ENCODE measurements at regions not wholly inside any gene's neighbourhood (a gene's known extent, or its start where the extent isn't known, plus 50 kb on each side); places are given as distances from the start of the nearest gene placed in this dataset.

GRCh38 chr13:99868767-99869166 lies 102.8 kb downstream of the ZIC5 start:
- H3K4me1 ChIP-seq (ENCODE audit: insufficient read depth, low read length) = peaks cover 10% of the 10 kb centered on the region
- no peaks in the 10 kb centered on the region for H3K9me3 Mint-ChIP-seq
- no CpG with 5 or more reads among the region's 3 CpGs for WGBS (ENCODE audit: extremely low coverage, insufficient read length, low lambda C conversion rate)

More at GRCh38 chr13:99868767-99869166, 102.8 kb downstream of the ZIC5 start:
- Histone ChIP-seq H4K5ac (ENCODE audit: insufficient read length, low read depth, low read length) (no peak overlapping the region), H2BK15ac (ENCODE audit: low read depth, low read length) (no peak overlapping the region), H4K20me1 (ENCODE audit: control insufficient read depth, insufficient read depth, insufficient read length) (no peaks in the 10 kb centered on the region), H3K79me1 (ENCODE audit: insufficient read depth, low read depth, low read length, poor library complexity, severe bottlenecking) (no peaks in the 10 kb centered on the region), H3K27me3 (ENCODE audit: insufficient read depth, low read length) (no peaks in the 10 kb centered on the region), H2BK20ac (ENCODE audit: low read depth, low read length, poor library complexity, severe bottlenecking) (no peak overlapping the region), H3K4ac (ENCODE audit: low read depth, low read length) (no peak overlapping the region), H3K56ac (ENCODE audit: insufficient read length, low read depth, low read length) (no peak overlapping the region), H2BK12ac (ENCODE audit: insufficient read length, low read depth, low read length) (no peak overlapping the region), H3K14ac (ENCODE audit: insufficient read depth, low read length) (no peak overlapping the region), H3K4me2 (ENCODE audit: insufficient read depth, insufficient read length, low read length) (no peak overlapping the region), H3K27ac (ENCODE audit: insufficient read length, low read depth, low read length) (no peak overlapping the region), H3T11ph (ENCODE audit: low read length) (no peak overlapping the region), H3K18ac (ENCODE audit: insufficient read length, low read depth, low read length) (no peak overlapping the region), H2AFZ (ENCODE audit: low read length) (no peak overlapping the region), H2BK5ac (ENCODE audit: insufficient read length, low read length) (no peak overlapping the region), H2BK120ac (ENCODE audit: low read depth, low read length, poor library complexity, severe bottlenecking) (no peak overlapping the region), H4K8ac (replicated peaks; ENCODE audit: insufficient read length, low read depth, low read length) (no peak overlapping the region), H3K23me2 (ENCODE audit: insufficient read length, low read depth, low read length, poor library complexity, severe bottlenecking) (no peaks in the 10 kb centered on the region), H3K9me3 (ENCODE audit: control insufficient read depth, low read depth, low read length) (no peaks in the 10 kb centered on the region), H3K9ac (ENCODE audit: extremely low read depth, insufficient read length, low read length) (no peak overlapping the region), H4K91ac (ENCODE audit: insufficient read length, low read depth, low read length) (no peak overlapping the region), H2AK5ac (ENCODE audit: insufficient read length, low read length) (no peak overlapping the region), H3K79me2 (ENCODE audit: insufficient read depth, low read length) (no peaks in the 10 kb centered on the region), H3K23ac (ENCODE audit: insufficient read length, low read depth, low read length) (no peak overlapping the region)
- peaks cover 65 to 72% of the 10 kb centered on the region in 2 experiments for H3K4me1 Mint-ChIP-seq
- H3K36me3 Mint-ChIP-seq (ENCODE audit: insufficient read depth in 1 of 3, low read depth in 3 of 3) = no peaks in the 10 kb centered on the region
- no peak for DNase-seq
- H3K27me3 Mint-ChIP-seq (ENCODE audit: low read depth) = no peaks in the 10 kb centered on the region
- no peak for TF ChIP-seq CTCF (conservative IDR thresholded peaks at IDR 0.05)
- peak overlapping the region in 1 of 3 experiments; percentile 10; a peak in 2 of 7 replicates for H3K27ac Mint-ChIP-seq
- no peak overlapping the region for H3K4me3 Mint-ChIP-seq

Measured in H9 (cell line).